GM13976 (cell line): ENCODE measurements at regions not wholly inside any gene's neighbourhood (a gene's known extent, or its start where the extent isn't known, plus 50 kb on each side); places are given as distances from the start of the nearest gene placed in this dataset.
A peak's percentile ranks its signal among the peaks of the same experiment; 100 is the strongest.

Experiments
- DNase-seq: peaks from one replicate; pipeline ENCODE4 v3.0.0; 2012; ENCODE audit warnings: low spot score
- in situ Hi-C: fragments of 300-500 bp; cut with MboI; formaldehyde crosslinking; loops from one replicate; pipeline ENCODE4 v1.12.0; 2022; ENCODE audit warnings: low sequenced_read_pairs, mixed read lengths, inconsistent platforms; ENCODE audit not compliant: unreplicated experiment
- TF ChIP-seq, protein P1 (sequence below): IDR thresholded peaks from 2 replicates; pipeline ENCODE4 v1.5.1; 2012; ENCODE audit warnings: borderline replicate concordance, mild to moderate bottlenecking; ENCODE audit not compliant: insufficient read depth; ENCODE audit errors: extremely low read depth, missing control alignments, control extremely low read depth

DNA sequence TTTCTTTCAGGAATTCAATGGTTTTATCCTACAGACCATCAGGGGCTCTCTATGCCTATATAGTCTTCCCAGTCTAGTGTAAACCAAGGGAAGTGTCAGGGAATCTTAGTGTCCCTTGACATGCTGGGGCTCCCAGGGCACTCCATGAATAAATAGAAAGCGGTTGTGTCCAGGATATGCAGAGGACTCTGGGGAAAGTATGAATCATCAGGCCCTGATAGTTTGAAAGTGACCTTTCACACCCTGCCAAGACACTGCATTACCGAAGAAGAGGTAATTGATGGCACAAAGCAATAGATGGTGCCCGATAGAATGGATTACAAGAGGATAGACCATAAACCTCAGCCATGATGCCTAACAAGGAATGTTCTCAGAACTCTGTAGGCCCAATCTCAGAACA, 163.3 kb upstream of the DAPK1 start:
- in situ Hi-C loops = loop anchor here (25.0 kb wide), 1 partner anchor 328 kb away; no protein-coding TSS in a partner anchor
- DNase-seq = no peak
- TF ChIP-seq, protein P1, sequence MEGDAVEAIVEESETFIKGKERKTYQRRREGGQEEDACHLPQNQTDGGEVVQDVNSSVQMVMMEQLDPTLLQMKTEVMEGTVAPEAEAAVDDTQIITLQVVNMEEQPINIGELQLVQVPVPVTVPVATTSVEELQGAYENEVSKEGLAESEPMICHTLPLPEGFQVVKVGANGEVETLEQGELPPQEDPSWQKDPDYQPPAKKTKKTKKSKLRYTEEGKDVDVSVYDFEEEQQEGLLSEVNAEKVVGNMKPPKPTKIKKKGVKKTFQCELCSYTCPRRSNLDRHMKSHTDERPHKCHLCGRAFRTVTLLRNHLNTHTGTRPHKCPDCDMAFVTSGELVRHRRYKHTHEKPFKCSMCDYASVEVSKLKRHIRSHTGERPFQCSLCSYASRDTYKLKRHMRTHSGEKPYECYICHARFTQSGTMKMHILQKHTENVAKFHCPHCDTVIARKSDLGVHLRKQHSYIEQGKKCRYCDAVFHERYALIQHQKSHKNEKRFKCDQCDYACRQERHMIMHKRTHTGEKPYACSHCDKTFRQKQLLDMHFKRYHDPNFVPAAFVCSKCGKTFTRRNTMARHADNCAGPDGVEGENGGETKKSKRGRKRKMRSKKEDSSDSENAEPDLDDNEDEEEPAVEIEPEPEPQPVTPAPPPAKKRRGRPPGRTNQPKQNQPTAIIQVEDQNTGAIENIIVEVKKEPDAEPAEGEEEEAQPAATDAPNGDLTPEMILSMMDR = no peak

DNA sequence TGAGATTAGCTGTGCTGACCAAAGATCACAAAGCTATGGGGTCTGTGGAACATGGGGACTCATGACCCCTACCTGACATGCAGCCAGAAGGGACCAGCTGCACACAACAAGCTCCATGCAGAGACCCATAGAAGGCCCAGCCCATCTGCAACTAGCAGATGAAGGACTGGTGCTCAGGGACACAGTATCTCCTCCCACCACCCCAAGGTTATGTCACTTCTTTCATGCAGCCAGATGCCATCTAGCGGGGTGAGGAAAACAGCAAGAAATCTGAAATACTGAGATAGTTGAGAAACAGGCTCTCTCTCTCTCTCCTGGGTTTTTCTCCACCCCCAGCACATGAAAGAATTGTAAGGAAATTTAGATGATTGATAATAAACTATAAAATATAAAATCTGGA, 161.3 kb upstream of the DAPK1 start:
- DNase-seq = peak; percentile 30
- in situ Hi-C loops = loop anchor here (25.0 kb wide), 1 partner anchor 326 kb away; no protein-coding TSS in a partner anchor

DNA sequence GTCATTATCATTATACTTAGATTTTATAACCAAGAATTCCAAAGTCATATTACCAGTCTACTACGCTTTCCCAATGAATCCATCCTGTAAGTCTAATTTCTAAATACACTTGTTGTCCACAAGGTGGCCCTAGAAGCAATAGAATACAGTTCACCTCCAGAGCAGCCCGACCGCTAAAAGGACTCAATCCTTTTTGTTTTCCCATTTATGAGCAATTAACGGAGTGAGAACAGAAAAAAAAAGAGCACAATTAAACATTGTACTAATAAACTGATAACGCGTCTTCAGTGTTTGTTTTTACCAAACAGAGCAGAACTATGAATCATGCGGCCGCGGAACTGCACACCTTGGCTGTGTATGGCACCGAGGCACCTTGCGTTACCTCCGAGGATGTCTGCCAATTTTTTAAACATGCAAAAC, 160.7 kb upstream of the DAPK1 start:
- in situ Hi-C loops = loop anchor here (25.0 kb wide), 1 partner anchor 325 kb away; no protein-coding TSS in a partner anchor
- peak; percentile 57 for DNase-seq

More for the DNA sequence above, 161.3 kb upstream of the DAPK1 start:
- TF ChIP-seq, protein P1 = peak; percentile 17

DNA sequence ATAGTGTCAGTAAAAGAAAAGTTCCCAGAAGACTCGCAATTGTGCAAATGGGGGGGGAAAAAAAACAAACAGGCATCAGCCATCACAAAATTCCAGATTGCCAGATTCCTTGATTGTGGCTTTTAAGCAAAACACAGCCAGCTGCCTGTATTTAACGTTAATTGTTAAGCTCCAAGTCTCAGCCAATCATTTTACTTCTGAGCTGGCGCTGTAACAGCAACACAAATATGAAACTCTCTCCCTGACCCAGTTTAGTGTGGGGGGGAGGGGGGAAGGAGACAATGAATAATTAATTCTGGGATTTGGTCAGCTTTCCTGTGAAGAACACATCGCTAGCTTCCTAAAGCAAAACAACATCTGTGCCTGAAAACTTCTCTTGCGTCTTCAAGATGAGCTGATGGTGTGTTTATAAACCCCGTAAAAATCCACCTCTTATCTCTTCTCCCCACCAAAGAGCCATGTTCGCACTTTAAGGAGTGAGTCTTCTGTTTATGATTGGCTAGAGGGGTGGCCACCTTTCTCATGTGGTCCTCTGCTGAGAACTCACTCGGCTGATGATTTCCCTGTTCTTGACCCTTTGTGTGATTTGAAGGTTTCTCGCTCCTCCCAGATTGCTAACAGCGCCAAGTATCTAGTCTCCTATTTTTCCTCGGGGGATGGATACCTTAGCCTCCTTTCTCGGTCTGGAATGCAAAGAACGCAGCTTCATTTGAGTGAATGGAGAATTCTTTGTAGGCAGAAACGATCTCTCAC, 160.2 kb upstream of the DAPK1 start:
- no peak for DNase-seq
- TF ChIP-seq, protein P1 = no peak
- in situ Hi-C loops = loop anchor here (25.0 kb wide), 1 partner anchor 325 kb away; no protein-coding TSS in a partner anchor

More for the DNA sequence above, 160.7 kb upstream of the DAPK1 start:
- TF ChIP-seq, protein P1 = peak; percentile 16

DNA sequence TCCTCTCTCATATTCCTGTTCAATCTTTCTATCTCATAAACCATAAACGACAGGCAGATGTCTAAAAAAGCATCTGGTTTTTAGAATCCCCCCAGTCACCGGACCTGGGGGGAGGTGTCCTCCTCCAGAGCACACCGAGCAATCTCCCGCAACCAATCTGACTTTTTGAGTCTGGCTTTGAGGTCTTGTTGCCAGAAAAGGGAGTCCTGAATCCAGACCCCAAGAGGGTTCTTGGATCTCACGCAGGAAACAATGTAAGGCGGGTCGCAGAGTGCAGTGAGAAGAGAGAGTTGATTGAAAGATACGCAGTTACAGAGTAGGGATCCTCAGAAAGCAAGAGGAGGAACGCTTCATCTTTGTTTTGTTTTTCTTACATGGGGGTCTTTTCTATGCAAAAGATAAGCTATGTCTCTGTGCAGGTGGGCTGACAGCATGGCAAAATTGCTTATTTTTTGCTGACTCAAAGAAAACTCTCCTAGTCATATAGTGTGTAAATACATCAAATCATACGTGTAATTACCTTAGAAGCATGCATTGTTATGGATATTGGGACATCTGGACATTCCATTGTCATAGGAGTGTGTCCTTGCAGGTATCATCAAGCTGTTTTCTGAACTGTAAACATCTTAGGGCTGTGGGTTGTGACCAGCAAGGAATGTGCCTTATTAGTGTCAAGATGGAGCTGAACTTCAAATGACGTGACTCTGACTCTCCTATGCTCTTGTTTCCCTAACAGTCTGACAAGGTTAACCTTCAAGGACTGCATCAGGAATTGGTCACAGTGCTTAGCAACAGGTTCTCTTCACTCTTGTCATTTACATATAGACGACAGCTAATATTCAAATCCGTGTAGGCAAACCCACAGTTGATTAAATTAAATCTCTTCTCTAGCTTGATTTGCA, 159.3 kb upstream of the DAPK1 start:
- TF ChIP-seq, protein P1 = no peak
- no peak for DNase-seq
- in situ Hi-C loops = loop anchor here (25.0 kb wide), 1 partner anchor 324 kb away; no protein-coding TSS in a partner anchor

DNA sequence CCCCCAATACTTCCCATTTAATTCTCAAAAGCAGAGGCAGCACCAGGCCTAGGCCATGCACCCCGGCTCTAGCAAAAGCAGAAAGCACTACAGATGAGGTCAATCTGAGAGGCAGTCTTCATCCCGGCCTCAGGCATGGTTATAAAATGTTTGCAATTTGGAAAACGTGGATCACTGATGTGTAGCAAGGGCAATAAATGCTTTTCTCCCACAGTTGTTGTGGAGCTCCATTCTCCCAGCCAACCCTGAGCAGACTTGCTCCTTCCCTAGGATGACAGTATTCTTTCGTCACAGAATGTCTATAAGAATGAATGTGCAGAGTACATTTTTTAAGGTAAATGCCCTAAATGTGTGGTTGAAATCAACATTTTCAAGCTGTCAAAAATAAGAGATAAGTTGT, 157.3 kb upstream of the DAPK1 start:
- TF ChIP-seq, protein P1 = no peak
- DNase-seq = no peak
- in situ Hi-C loops = loop anchor here (25.0 kb wide), 1 partner anchor 322 kb away; no protein-coding TSS in a partner anchor
